CD4-positive, alpha-beta T cell treated with Interleukin-21 for 1 hour (primary cell): ENCODE measurements at regions not wholly inside any gene's neighbourhood (a gene's known extent, or its start where the extent isn't known, plus 50 kb on each side); places are given as distances from the start of the nearest gene placed in this dataset.
"Not testable (repeated sequence)": the region's sequence is repeated elsewhere in the genome, so short reads cannot be mapped to it uniquely, and the experiment has no call there.

Source experiments
- DNase-seq: peaks from one replicate; pipeline ENCODE4 v3.0.0-alpha.2; 2020

DNA sequence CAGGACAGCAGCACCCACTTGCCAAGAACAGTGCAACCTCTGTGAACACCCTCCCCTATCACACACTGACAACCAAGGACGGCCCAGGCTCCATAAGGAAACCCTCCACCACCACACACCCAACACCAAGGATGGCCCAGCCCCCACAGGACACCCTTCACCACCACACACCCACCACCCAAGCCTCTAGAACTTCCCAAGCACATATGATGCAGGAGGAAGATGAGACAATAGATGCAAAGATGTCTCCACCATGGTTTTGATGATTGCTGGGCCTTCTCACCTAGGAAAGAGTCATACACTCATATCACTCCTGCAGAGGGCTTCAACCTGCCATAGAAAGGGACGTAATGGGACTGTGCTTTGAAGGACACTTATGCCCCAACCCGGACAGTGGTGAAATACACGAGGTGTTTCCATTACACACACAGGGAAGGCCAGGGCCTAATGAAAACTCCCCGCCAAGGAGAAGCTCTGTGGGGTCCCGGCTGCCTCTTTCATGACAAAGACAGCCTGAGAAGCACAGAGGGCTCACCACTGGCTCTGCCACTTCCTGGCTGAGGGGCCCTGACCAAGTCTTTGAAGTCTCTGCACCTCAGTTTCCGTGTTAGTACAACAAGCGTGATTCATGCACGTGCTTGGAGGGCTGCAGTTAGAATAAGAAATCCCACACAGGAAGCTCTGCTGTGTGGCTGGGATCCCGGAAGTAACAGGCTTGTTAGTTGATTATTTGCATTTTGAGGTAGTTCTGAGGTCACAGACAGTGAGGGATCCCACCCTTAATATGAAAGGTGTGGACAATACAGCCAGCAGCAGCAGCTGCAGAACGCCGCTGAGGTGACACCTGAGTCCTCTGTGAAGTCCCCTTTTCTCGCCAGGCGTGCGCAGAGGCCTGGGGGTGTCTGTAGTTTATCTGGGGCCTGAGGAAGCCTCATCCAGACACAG, 61.9 kb upstream of the ATP12A start:
- peak; percentile 82 for DNase-seq

DNA sequence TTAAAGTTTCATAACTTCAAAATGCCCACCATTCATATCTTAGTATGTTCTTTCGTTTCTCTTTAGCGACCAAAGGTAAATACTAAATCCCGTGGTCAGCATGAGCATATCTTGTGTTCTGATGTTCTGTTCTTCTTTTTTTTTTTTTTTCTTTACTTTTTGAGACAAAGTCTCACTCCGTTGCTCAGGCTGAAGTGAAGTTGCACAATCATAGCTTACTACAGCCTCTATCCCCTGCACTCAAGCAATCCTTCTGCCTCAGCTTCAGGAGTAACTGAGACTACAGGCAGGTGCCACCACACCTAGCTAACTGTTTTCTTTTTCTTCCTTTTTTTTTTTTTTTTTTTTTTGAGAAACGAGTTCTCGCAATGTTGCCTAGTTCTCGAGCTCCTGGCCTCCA, 60.9 kb upstream of the ATP12A start:
- DNase-seq, result no peak

DNA sequence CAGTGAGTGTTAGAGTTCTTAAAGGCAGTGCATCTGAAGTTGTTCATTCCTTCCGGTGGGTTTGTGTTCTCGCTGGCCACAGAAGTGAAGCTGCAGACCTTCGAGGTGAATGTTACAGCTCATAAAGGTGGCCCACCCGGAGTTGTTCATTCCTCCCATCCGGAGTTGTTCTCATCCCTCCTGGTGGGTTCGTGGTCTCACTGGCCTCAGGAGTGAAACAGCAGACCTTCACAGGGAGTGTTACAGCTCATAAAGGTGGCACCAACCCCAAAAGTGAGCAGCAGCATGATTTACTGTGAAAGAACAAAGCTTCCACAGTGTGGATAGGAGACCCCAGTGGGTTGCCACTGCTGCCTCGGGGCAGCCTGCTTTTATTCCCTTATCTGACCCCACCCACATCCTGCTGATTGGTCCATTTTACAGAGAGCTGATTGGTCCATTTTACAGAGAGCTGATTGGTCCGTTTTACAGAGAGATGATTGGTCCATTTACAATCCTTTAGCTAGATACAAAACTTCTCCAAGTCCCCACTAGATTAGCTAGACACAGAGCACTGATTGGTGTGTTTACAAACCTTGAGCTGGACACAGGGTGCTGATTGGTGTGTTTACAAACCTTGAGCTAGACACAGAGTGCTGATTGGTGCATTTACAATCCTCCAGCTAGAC, 57.6 kb upstream of the ATP12A start:
- DNase-seq, result not testable (repeated sequence)

DNA sequence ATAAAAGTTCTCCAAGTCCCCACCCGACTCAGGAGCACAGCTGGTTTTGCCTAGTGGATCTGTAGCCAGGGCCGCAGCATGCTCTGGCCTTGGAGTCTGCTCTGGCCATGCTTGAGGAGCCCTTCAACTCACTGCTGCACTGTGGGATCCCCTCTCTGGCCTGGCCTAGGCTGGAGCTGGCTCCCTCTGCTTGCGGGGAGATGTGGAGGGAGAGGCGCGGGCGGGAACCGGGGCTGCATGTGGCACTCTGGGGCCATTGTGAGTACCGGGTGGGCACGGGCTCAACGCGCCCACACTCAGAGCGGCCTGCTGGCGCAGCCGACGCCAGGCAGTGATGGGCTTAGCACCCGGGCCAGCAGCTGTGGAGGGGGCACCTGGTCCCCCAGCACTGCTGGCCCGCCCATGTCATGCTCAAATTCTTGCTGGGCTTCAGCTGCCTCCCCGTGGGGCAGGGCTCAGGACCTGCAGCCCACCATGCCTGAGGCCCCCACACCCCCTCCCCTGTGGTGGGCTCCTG, 57.0 kb upstream of the ATP12A start:
- DNase-seq, result no peak

DNA sequence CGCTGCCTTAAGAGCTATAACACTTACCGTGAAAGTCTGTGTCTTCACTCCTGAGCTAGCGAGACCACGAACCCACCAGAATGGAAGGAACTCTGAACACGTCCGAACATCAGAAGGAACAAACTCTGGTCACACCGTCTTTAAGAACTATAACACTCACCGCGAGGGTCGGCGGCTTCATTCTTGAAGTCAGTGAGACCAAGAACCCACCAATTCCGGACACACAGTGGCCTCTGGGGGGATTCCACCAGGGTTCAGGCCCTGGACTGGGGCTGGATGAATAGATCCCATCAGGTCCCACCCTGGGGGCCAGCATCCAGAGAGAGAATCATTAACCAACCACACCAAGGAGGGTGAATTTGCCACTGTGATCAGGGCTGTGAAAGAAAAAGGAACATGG, 55.8 kb upstream of the ATP12A start:
- DNase-seq, result no peak

DNA sequence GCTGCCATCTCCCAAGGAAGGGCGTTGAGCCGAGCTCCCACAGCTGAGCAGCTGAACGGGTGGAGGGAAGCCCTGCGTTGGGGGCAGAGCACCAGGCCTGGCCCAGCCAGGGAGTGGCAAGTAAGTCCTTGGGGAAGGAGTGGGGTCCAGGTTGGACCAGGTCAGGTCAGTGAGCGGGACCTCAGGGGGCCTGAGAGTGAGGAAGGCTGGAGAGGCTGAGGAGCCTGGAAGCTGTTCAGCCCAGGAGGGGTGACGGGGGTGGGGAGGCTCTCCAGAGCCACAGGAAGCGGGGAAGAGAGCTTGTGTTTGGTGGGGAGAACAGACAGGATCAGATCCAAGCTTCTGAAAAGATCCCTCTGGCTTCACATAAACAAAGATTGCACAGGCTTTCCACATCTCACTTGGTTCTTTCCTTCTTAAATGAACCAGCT, 55.4 kb upstream of the ATP12A start:
- DNase-seq, result no peak

DNA sequence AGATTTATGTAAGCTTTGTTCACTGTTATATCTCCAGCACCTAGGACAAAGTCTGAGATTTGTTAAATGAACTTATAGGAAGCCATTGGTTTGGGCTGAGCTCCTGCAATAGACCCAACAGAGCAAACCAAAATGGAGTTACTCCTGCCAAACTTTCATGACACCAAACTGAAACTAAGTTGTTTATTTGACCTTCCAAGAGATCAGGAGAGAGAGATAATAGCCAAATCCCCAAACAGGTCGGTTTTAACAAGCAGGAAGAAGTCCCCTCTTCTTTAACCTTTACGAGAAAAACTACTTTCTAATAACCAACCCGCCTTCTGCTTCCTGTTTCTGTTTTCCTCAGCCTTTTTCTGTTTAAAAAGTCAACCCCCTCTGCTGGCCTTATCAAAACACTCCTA, 54.9 kb upstream of the ATP12A start:
- DNase-seq, result peak; percentile 40

DNA sequence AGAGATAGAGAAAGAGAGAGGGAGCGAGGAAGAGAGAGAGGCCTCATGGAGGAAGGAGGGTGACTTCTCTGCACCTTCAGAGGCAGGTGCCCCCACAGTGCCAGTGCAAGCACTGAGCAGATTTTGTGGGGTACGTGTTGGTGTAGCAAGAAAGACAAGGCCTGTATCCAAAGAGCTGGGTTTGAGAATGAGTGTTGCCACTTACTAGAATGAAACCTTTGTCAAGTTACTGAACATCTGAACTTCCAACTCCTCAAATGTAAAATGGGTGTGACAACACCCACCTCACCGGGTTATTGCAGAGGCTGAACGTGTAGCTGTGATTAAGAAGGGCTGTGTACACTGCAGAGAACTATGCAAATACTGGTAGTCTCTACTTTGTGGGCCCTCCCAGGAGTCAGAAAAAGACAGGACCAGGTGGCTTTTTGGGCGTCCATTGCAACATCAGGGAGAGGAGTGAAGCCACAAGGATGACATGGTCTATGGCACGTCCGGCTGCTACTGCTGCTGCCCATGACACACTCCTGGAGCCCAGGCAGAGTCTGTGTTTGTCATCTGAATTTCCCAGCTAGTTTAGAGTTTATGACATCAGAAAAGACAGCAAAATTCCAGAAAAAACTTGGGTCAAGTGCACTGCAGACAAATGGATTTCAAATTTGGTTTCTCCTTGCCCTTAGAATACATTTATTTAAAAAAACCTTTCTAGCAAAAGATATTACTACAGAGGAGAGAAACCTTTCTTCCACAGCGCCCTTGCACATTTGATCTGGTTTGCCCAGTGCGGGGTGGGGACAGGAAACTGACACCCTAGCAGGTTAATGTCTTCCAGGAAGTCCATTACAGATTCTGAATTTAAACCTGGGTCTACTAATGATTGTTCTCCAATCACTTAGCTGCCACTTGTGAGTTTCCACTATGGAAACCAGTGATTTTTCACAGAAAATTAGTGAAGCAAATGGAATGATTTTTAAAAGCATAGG, 54.0 kb upstream of the ATP12A start:
- peak; percentile 43 for DNase-seq

DNA sequence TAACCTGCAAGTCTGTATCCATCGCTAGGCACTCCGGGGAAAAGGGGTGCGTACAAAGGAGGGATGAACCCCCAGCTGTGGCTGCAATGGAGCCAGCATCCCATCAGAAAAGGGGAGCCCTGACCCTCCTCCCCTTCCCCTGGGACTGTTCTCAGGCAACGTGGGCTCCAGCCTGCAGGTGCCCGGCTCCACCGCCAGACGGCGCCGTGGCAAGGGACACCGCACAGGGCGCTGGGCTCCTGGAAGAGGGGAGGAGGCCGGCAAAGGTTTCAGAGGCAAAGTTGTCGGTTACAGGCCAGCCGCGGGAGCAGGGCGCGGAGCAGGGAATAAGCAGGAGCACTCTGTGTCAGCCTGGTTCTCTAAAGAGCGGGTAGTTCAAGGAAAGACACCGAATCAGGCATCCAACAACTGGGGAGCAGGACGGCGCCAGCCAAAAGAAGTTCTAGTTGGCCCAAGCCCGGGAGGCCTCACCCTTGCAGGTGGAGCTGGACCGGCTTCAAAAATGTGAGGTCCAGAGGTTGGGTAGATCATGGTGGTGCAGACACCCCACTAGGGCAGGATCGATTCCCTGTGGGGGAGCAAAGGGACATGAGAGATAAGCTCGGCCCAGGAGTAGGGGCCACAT, 53.0 kb upstream of the ATP12A start:
- no peak for DNase-seq

DNA sequence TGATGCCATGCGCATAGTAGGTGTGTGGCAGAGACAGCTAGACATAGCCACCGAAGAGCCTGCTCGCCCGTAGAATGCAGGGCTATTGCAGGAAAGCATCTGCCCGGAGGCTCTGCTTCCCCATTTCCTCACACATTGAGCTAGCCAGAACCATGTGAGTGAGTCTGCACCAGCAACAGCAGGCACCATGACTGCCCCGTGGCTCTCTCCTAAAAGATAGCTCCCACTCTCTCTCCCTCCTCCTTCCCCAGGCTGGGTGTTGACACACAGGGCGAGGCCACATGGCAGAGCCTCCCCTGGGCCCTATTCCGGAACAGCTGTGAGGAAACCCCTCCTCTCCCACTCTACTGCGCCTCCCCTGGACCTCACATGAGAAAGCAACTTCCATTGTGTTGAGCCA, 52.3 kb upstream of the ATP12A start:
- DNase-seq, result no peak

DNA sequence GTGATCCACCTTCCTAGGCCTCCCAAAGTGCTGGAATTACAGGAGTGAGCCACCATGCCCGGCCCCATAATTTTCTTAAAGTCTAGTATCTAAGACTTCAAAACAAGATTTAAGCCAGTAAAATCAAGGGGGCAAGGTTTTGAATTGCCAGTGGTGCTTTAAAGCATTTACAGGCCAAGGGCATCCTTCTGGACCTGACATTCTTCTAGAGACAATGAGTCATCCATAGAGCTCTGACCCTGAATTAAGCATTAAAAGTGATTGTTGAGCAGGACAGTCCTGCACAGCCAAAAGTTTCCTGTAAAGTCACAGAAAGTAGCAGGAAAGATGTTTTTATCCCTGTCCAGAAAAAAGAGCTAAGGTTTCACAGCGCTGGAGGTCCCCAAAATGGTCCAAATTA, 50.9 kb upstream of the ATP12A start:
- no peak for DNase-seq

DNA sequence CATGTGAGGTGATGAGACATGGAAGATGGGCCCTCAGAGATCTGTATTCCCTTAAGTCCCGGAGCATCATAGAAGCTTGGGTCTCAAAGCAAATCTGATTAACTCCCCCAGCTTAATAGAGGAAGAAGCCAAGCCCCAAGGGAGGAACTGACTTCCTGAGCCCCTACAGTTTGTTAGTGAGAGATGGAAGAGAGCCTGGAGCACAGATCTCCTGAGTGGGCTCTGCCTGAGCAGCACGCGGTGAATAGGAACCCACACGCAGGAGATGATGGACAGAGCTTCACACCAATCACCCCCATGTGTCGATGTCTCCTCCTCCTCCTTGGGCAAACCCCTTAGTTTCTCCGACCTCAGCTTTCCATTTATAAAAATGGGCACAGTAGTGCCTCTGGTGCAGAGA, 50.1 kb upstream of the ATP12A start:
- DNase-seq, result no peak
